Epithelial cell of esophagus (primary cell): ENCODE measurements at regions not wholly inside any gene's neighbourhood (a gene's known extent, or its start where the extent isn't known, plus 50 kb on each side); places are given as distances from the start of the nearest gene placed in this dataset.

Experiments
- DNase-seq: peaks from one replicate; pipeline ENCODE4 v3.0.0; 2010; ENCODE audit warnings: low read depth
- H3K4me3 ChIP-seq: 2 replicates; pipeline ENCODE4 v1.5.1; 2011; ENCODE audit warnings: mild to moderate bottlenecking, low read length, control low read depth
- TF ChIP-seq, protein P1 (sequence below): IDR thresholded peaks from 2 replicates; pipeline ENCODE4 v1.5.1; 2011; ENCODE audit warnings: low read depth, mild to moderate bottlenecking, low read length, control low read depth, inconsistent platforms; ENCODE audit not compliant: insufficient read depth; ENCODE audit errors: missing control alignments

DNA sequence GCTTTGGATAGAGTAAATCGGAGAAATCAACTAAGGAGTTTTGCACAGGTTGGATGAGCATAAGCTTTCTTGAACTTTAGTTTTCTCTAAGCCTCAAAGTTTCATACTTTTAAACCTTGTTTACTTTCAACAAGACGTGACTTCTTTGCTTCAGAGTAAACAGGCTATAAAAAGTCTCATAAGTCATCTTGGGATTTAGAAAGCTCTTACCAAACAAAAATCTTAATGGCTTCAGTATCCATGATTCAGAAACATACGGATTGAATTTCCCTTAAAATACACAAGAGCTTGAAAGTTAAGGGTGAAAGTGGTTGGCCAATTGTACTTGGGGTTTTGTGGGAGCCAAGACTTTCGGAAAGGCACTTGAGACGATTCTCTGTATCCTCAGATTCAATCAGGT is 270.9 kb upstream of the ANKH start:
- H3K4me3 ChIP-seq, result no peak overlapping the region
- TF ChIP-seq, protein P1, sequence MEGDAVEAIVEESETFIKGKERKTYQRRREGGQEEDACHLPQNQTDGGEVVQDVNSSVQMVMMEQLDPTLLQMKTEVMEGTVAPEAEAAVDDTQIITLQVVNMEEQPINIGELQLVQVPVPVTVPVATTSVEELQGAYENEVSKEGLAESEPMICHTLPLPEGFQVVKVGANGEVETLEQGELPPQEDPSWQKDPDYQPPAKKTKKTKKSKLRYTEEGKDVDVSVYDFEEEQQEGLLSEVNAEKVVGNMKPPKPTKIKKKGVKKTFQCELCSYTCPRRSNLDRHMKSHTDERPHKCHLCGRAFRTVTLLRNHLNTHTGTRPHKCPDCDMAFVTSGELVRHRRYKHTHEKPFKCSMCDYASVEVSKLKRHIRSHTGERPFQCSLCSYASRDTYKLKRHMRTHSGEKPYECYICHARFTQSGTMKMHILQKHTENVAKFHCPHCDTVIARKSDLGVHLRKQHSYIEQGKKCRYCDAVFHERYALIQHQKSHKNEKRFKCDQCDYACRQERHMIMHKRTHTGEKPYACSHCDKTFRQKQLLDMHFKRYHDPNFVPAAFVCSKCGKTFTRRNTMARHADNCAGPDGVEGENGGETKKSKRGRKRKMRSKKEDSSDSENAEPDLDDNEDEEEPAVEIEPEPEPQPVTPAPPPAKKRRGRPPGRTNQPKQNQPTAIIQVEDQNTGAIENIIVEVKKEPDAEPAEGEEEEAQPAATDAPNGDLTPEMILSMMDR, result no peak
- DNase-seq, result no peak

DNA sequence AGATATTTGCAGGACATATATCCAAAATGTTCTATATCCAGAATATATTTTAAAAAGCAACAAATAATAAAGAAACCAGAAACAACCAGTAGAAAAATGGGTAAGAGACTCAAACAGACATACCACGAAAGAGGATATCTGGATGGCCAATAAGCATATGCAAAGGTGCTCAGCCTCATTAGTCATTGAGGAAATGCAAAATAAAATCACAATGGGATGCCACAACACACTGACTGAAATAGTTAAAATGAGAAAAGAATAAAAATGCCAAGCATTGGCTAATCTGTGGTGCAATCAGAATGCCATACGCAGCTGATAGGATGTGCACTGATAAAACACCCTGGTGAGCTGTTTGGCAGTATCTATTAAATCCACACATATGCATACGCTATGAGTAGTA is 265.8 kb upstream of the ANKH start:
- no peak for DNase-seq
- H3K4me3 ChIP-seq, result no peak overlapping the region
- TF ChIP-seq, protein P1, result no peak

DNA sequence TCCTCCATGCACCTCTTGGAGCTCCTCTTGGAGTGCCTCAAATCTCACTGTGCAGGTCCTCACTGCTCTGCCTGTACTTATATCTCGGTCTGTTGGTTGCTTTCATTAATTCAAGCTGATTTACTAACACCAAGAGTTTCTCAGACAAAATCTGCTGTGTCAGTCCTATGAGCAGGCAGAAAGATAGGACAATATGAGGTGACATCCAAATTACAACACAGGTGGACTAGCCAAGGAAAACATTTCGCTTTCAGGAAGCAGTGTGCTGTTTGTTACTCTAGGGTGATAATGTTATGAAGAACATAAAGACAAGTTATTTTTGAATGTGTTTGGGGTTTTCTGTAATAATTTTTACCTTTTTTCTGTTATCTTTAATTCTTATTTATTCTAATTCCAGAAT is 264.1 kb upstream of the ANKH start:
- DNase-seq, result no peak
- H3K4me3 ChIP-seq, result no peak overlapping the region
- TF ChIP-seq, protein P1, result no peak

DNA sequence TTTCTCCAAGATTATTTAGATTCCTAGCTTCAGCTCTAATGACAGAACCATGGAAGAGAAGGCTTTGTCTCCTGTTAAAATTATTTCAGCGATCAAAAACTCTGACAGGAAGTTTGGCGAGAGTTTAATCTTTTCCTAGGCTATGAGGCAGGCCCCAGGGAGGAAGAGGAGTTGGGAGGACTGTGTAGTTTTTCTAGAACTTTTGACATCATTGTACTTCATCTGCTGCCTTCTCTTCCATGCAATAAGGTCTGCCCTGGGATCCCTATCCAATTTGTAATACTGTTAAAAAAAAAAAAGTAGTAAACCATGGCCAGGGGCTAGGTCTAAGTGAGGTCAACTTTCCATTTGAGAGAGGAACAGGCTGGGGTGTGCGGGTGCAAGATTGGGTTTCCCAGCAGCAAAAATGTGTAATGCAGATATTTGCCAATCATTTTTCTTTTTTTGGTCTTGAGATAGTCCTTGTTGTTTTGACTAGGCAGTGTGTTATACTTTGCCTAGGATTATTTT is 261.9 kb upstream of the ANKH start:
- no peak for DNase-seq

DNA sequence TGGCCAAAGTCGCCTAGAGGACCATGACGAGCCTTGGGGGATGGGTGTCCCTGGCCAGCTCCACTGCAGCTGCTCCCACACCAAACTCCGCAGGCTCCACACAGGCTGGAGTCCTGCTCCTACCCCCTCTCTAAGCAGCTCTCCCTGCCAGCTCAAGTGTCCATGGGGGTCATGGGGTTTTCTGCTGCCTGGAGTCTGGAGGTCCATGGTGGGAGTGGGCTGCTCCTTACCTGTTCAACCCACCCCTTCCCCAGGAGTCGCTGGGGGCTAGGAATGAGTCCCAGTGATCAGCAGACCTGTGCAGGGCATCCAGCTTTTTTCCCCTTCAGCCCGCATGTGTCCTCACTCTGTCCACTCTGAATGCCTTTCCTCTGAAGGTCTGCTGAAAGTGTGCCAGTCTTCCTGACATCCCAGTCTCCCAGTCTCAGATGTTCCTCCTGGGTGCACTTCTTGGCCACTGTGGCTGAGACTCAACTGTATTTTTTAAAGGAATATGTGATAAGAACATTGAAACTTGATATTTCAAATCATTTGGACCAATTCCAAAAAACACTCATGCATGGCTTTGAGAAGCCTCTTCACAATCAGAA is 261.3 kb upstream of the ANKH start:
- TF ChIP-seq, protein P1, result no peak
- H3K4me3 ChIP-seq, result no peak overlapping the region
- DNase-seq, result no peak

More for the DNA sequence above, 261.9 kb upstream of the ANKH start:
- TF ChIP-seq, protein P1, result no peak
- no peak overlapping the region for H3K4me3 ChIP-seq

DNA sequence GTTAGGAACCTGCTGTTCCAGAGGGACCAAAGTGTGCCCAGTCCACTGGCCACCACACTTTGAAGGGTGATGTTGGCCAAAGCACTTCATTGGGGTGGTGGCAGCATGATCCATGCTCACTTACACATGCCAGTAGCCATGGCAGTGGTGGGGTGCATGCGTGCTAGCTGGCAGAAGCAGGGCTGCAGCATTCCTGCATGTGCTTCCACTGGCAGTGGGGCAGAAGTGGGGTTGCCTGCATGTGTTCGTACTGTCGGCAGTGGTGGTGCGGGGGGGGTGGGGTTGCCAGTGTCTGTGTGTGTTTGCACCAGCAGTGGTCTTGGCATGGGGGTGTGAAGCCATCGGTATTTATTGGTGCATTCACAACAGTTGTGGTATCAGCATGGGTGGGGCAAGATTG is 260.3 kb upstream of the ANKH start:
- H3K4me3 ChIP-seq, result no peak overlapping the region
- DNase-seq, result no peak
- TF ChIP-seq, protein P1, result no peak
